ENCODE measurements at regions not wholly inside any gene's neighbourhood (a gene's known extent, or its start where the extent isn't known, plus 50 kb on each side); places are given as distances from the start of the nearest gene placed in this dataset.

DNA sequence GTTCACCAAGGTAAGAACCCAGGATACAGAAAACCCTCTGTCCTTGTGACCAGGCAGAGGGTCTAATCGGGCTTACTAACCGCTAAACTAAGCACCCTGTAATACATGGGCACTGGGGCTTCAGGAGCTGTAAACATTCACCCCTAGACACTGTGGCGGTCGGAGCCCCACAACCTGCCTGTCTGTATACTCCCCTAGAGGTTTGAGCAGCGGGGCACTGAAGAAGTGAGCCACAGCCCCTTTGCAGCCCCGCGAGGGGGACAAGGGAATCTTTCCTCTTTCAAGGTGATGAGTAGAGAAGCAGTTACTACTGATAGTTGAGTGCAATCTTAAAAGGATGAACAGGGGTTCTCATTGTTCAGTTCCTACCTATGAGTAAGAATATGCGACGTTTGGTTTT lies 397.2 kb downstream of the AEBP2 start:
- TF ChIP-seq, protein P1, sequence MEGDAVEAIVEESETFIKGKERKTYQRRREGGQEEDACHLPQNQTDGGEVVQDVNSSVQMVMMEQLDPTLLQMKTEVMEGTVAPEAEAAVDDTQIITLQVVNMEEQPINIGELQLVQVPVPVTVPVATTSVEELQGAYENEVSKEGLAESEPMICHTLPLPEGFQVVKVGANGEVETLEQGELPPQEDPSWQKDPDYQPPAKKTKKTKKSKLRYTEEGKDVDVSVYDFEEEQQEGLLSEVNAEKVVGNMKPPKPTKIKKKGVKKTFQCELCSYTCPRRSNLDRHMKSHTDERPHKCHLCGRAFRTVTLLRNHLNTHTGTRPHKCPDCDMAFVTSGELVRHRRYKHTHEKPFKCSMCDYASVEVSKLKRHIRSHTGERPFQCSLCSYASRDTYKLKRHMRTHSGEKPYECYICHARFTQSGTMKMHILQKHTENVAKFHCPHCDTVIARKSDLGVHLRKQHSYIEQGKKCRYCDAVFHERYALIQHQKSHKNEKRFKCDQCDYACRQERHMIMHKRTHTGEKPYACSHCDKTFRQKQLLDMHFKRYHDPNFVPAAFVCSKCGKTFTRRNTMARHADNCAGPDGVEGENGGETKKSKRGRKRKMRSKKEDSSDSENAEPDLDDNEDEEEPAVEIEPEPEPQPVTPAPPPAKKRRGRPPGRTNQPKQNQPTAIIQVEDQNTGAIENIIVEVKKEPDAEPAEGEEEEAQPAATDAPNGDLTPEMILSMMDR (IDR thresholded peaks at IDR 0.05): no peak
- TF ChIP-seq POLR2AphosphoS5 (IDR thresholded peaks at IDR 0.05; ENCODE audit: insufficient read depth in 1 of 2, low read depth in 1 of 2): no peak
- no peak for TF ChIP-seq POLR2A (IDR thresholded peaks at IDR 0.05)
